ENCODE measurements at regions not wholly inside any gene's neighbourhood (a gene's known extent, or its start where the extent isn't known, plus 50 kb on each side); places are given as distances from the start of the nearest gene placed in this dataset.

DNA sequence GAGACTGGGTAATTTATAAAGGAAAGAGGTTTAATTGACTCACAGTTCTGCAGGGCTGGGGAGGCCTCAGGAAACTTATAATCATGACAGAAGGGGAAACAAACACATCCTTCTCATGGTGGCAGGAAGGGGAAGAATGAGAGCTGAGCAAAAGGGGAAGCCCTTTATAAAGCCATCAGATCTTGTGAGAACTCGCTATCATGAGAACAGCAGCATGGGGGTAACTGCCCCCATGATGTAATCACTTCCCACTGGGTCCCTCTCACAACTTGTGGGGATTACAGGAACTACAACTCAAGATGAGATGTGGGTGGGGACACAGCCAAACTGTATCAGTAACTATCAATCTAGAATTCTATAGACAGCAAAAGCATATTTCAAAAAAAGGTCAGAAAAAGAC lies 64.7 kb upstream of the ACTRT2 start:
- H3K23ac ChIP-seq (ENCODE audit: low read depth, low read length): no peak overlapping the region
- no peak overlapping the region for H3K4me3 ChIP-seq (ENCODE audit: insufficient read depth, low read depth, low read length)
- H2BK120ac ChIP-seq (ENCODE audit: low read depth, low read length): no peak overlapping the region
- H3K4me1 ChIP-seq (ENCODE audit: control insufficient read depth, insufficient read depth, low read length): no peaks in the 10 kb centered on the region
- H2BK20ac ChIP-seq (ENCODE audit: low read depth, low read length): no peak overlapping the region
- in situ Hi-C loops (cut with MboI; ENCODE audit: low sequenced_read_pairs) (no loop called here), intact Hi-C loops (cut with micrococcal nuclease) (no loop called here), dilution Hi-C loops (cut with HindIII; ENCODE audit: low sequenced_read_pairs, unreplicated experiment) (no loop called here)
- no peak for ATAC-seq (ENCODE audit: low read depth)
- H3K18ac ChIP-seq (ENCODE audit: low read depth, low read length): no peak overlapping the region
- no peaks in the 10 kb centered on the region for H4K20me1 ChIP-seq (ENCODE audit: insufficient read depth, low read length)
- no peak overlapping the region for H3K27ac ChIP-seq (ENCODE audit: insufficient read depth, low read length)
- no peak overlapping the region for H3K14ac ChIP-seq (replicated peaks; ENCODE audit: low read depth, low read length)
- H2AK9ac ChIP-seq (replicated peaks; ENCODE audit: low read depth, low read length, poor library complexity): no peak overlapping the region
- H3K4me2 ChIP-seq (ENCODE audit: low read depth, low read length): no peak overlapping the region
- no peak overlapping the region for H4K5ac ChIP-seq (ENCODE audit: low read depth, low read length)
- DNase-seq: no peak
- no peak overlapping the region for H2BK5ac ChIP-seq (ENCODE audit: low read depth, low read length, poor library complexity, severe bottlenecking)
- ChIA-PET CTCF (no interaction called here), POLR2A (ENCODE audit: unreplicated experiment) (no interaction called here)
- H3K36me3 ChIP-seq (ENCODE audit: control insufficient read depth, insufficient read depth, low read length): no peaks in the 10 kb centered on the region
- no peaks in the 10 kb centered on the region for H3K79me1 ChIP-seq (ENCODE audit: low read depth in 1 of 2, low read length in 2 of 2)
- no peak overlapping the region for H2AFZ ChIP-seq (replicated peaks; ENCODE audit: low read length, poor library complexity)
- H4K8ac ChIP-seq (ENCODE audit: low read depth in 2 of 2, low read length in 2 of 2): no peak overlapping the region
- H3K9me1 ChIP-seq (ENCODE audit: insufficient read depth, low read length): no peaks in the 10 kb centered on the region
- H2AK5ac ChIP-seq (ENCODE audit: low read depth, low read length): no peak overlapping the region
- BruUV-seq (replicated peaks): no TSS peak
- H3K4ac ChIP-seq (ENCODE audit: low read depth, low read length): no peak overlapping the region
- no peak overlapping the region for H3K9ac ChIP-seq (ENCODE audit: low read depth, low read length)
- no peak overlapping the region for H2BK15ac ChIP-seq (ENCODE audit: low read depth, low read length)
- no peak overlapping the region for H3K56ac ChIP-seq (ENCODE audit: extremely low read depth, insufficient read depth, low read length)
- WGBS, 2 experiments (ENCODE audit: extremely low coverage in 2 of 2, insufficient read length in 1 of 2): no CpG with 5 or more reads among the region's 1 CpG
- H3K9me3 ChIP-seq (ENCODE audit: control insufficient read depth, insufficient read depth, low read length): peaks cover 37% of the 10 kb centered on the region
- no peaks in the 10 kb centered on the region for H3K27me3 ChIP-seq (ENCODE audit: control insufficient read depth, insufficient read depth, low read length)
- TF ChIP-seq, protein P1, sequence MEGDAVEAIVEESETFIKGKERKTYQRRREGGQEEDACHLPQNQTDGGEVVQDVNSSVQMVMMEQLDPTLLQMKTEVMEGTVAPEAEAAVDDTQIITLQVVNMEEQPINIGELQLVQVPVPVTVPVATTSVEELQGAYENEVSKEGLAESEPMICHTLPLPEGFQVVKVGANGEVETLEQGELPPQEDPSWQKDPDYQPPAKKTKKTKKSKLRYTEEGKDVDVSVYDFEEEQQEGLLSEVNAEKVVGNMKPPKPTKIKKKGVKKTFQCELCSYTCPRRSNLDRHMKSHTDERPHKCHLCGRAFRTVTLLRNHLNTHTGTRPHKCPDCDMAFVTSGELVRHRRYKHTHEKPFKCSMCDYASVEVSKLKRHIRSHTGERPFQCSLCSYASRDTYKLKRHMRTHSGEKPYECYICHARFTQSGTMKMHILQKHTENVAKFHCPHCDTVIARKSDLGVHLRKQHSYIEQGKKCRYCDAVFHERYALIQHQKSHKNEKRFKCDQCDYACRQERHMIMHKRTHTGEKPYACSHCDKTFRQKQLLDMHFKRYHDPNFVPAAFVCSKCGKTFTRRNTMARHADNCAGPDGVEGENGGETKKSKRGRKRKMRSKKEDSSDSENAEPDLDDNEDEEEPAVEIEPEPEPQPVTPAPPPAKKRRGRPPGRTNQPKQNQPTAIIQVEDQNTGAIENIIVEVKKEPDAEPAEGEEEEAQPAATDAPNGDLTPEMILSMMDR (conservative IDR thresholded peaks at IDR 0.05; ENCODE audit: low read depth, low read length): no peak
- no peak for TF ChIP-seq FOS (IDR thresholded peaks at IDR 0.05; ENCODE audit: low read depth, low read length)
- TF ChIP-seq NFE2L2 (IDR thresholded peaks at IDR 0.05; ENCODE audit: low read depth, low read length): no peak
- TF ChIP-seq, protein P2, sequence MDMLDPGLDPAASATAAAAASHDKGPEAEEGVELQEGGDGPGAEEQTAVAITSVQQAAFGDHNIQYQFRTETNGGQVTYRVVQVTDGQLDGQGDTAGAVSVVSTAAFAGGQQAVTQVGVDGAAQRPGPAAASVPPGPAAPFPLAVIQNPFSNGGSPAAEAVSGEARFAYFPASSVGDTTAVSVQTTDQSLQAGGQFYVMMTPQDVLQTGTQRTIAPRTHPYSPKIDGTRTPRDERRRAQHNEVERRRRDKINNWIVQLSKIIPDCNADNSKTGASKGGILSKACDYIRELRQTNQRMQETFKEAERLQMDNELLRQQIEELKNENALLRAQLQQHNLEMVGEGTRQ (IDR thresholded peaks at IDR 0.05; ENCODE audit: low read depth, low read length): no peak
- TF ChIP-seq RCOR1 (IDR thresholded peaks at IDR 0.05; ENCODE audit: insufficient replicate concordance, low read length): no peak
- TF ChIP-seq CHD1 (IDR thresholded peaks at IDR 0.05; ENCODE audit: low read depth, low read length): no peak
- TF ChIP-seq RFX5 (IDR thresholded peaks at IDR 0.05; ENCODE audit: low read depth, low read length): no peak
- no peak for TF ChIP-seq SMC3 (IDR thresholded peaks at IDR 0.05; ENCODE audit: low read depth, low read length)
- TF ChIP-seq, protein P3, sequence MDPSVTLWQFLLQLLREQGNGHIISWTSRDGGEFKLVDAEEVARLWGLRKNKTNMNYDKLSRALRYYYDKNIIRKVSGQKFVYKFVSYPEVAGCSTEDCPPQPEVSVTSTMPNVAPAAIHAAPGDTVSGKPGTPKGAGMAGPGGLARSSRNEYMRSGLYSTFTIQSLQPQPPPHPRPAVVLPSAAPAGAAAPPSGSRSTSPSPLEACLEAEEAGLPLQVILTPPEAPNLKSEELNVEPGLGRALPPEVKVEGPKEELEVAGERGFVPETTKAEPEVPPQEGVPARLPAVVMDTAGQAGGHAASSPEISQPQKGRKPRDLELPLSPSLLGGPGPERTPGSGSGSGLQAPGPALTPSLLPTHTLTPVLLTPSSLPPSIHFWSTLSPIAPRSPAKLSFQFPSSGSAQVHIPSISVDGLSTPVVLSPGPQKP (IDR thresholded peaks at IDR 0.05; ENCODE audit: borderline replicate concordance, low read depth, low read length): no peak
- no peak for TF ChIP-seq RAD21 (IDR thresholded peaks at IDR 0.05; ENCODE audit: low read length)
- no peak for TF ChIP-seq POLR2A (IDR thresholded peaks at IDR 0.05; ENCODE audit: low read depth, low read length)
- TF ChIP-seq CEBPB (IDR thresholded peaks at IDR 0.05; ENCODE audit: low read depth, low read length): no peak
- H4K91ac ChIP-seq (ENCODE audit: insufficient read depth, low read depth, low read length): no peak overlapping the region

All from IMR-90 (cell line).